ENCODE measurements at regions not wholly inside any gene's neighbourhood (a gene's known extent, or its start where the extent isn't known, plus 50 kb on each side); places are given as distances from the start of the nearest gene placed in this dataset.
"Not testable (repeated sequence)": the region's sequence is repeated elsewhere in the genome, so short reads cannot be mapped to it uniquely, and the experiment has no call there.

DNA sequence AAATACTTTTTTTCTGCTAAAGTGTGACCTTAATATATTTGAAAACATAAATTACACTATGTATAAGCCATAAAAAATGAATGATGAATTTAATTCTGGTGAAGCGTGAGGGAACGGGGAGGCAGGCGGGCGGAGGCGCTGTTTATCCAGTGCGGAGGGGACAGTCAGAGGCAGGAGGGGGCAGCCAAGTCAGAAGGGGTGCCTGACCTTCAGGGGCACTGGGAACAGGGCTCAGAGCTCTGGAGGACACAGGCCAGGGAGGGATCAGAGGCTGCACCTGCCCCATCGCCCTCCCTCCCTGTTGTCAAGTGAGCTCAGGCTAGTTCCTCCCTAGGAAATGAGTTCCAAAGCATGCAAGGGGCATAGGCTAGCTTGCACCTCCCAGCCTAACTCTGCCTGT lies 82.0 kb upstream of the CASZ1 start:
- no peaks in the 10 kb centered on the region for H3K36me3 Mint-ChIP-seq
- intact Hi-C loops (cut with micrococcal nuclease), result no loop called here
- no peak overlapping the region for H3K27ac Mint-ChIP-seq
- H3K4me3 ChIP-seq (ENCODE audit: low read length in 2 of 2), result no peak overlapping the region
- no peaks in the 10 kb centered on the region for H3K9me3 ChIP-seq (ENCODE audit: control insufficient read depth in 1 of 2, low read length in 2 of 2)
- no peak overlapping the region for H3K4me3 Mint-ChIP-seq
- no peaks in the 10 kb centered on the region for H3K4me1 ChIP-seq (ENCODE audit: insufficient read depth, low read length)
- POLR2A ChIA-PET (ENCODE audit: partially characterized antibody), result no interaction called here
- no peaks in the 10 kb centered on the region for H3K4me1 Mint-ChIP-seq
- no peaks in the 10 kb centered on the region for H3K9me3 Mint-ChIP-seq
- H3K36me3 ChIP-seq (ENCODE audit: insufficient read depth, low read length), result no peaks in the 10 kb centered on the region
- no peak for DNase-seq
- CTCF ChIA-PET (ENCODE audit: partially characterized antibody), result interaction anchor here (1.2 to 1.5 kb wide), 2 partner anchors 11 to 31 kb away, joined by 3 read pairs; no protein-coding TSS in a partner anchor
- H3K27me3 ChIP-seq (ENCODE audit: insufficient read depth, low read length), result no peaks in the 10 kb centered on the region
- no peak overlapping the region for H3K27ac ChIP-seq (ENCODE audit: low read depth, low read length)
- H3K27me3 Mint-ChIP-seq, result peaks cover 4 to 7% of the 10 kb centered on the region in 2 donors

- Histone ChIP-seq H3K27ac (ENCODE audit: low read depth, low read length) (no peak overlapping the region), H3K4me3 (ENCODE audit: low read length in 2 of 2) (no peak overlapping the region), H3K27me3 (ENCODE audit: insufficient read depth, low read length) (no peaks in the 10 kb centered on the region), H3K4me1 (ENCODE audit: insufficient read depth, low read length) (no peaks in the 10 kb centered on the region), H3K9me3 (ENCODE audit: control insufficient read depth in 1 of 2, low read length in 2 of 2) (no peaks in the 10 kb centered on the region), H3K36me3 (ENCODE audit: insufficient read depth, low read length) (no peaks in the 10 kb centered on the region)
- intact Hi-C loops (cut with micrococcal nuclease), result no loop called here
- Mint-ChIP-seq H3K27ac (no peak overlapping the region), H3K9me3 (no peaks in the 10 kb centered on the region), H3K4me1 (no peaks in the 10 kb centered on the region), H3K4me3 (no peak overlapping the region), H3K36me3 (no peaks in the 10 kb centered on the region), H3K27me3 (peaks cover 5 to 7% of the 10 kb centered on the region in 2 donors)
- ChIA-PET POLR2A (ENCODE audit: partially characterized antibody) (no interaction called here), CTCF (ENCODE audit: partially characterized antibody) (interaction anchor here (1.3 to 1.5 kb wide), 2 partner anchors 10 to 386 kb away, joined by 3 to 4 read pairs; no protein-coding TSS in a partner anchor)
- DNase-seq, result no peak
Observed at GRCh38 chr1:10880063-10880462, 83.6 kb upstream of the CASZ1 start.

- ChIA-PET CTCF (ENCODE audit: partially characterized antibody) (no interaction called here), POLR2A (ENCODE audit: partially characterized antibody) (no interaction called here)
- no peak for DNase-seq
- intact Hi-C loops (cut with micrococcal nuclease), result no loop called here
- H3K27ac ChIP-seq (ENCODE audit: low read depth, low read length), result no peak overlapping the region
- no peak overlapping the region for H3K4me3 ChIP-seq (ENCODE audit: low read length in 2 of 2)
- H3K9me3 ChIP-seq (ENCODE audit: control insufficient read depth in 1 of 2, low read length in 2 of 2), result no peaks in the 10 kb centered on the region
- Mint-ChIP-seq H3K4me3 (no peak overlapping the region), H3K27ac (no peak overlapping the region), H3K4me1 (no peaks in the 10 kb centered on the region), H3K9me3 (no peaks in the 10 kb centered on the region), H3K36me3 (no peaks in the 10 kb centered on the region), H3K27me3 (peaks cover 5 to 10% of the 10 kb centered on the region in 2 donors)
- H3K4me1 ChIP-seq (ENCODE audit: insufficient read depth, low read length), result no peaks in the 10 kb centered on the region
- no peaks in the 10 kb centered on the region for H3K27me3 ChIP-seq (ENCODE audit: insufficient read depth, low read length)
- no peaks in the 10 kb centered on the region for H3K36me3 ChIP-seq (ENCODE audit: insufficient read depth, low read length)
Observed at GRCh38 chr1:10881046-10881445, 84.6 kb upstream of the CASZ1 start.

DNA sequence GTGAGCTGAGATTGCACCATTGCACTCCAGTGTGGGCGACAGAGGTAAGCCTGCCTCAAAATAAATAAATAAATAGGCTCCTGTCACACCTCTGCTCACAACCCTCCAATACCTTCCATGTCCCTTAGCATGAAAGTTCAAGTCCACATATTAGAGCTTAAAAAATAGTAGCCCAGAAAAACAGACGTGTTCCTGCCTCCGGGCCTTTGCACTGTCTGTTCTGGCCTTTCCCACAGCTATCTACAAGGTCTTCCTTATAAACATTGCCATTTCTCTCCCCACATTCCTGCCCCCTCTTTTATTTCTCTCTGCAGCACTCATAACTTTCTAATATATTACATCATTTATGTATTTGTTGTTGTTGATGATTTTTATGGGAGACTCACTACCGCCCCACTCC lies 85.6 kb upstream of the CASZ1 start:
- no peak overlapping the region for H3K27ac Mint-ChIP-seq
- DNase-seq, result no peak
- Histone ChIP-seq H3K36me3 (ENCODE audit: insufficient read depth, low read length) (no peaks in the 10 kb centered on the region), H3K9me3 (ENCODE audit: control insufficient read depth in 1 of 2, low read length in 2 of 2) (no peaks in the 10 kb centered on the region), H3K4me1 (ENCODE audit: insufficient read depth, low read length) (no peaks in the 10 kb centered on the region), H3K4me3 (ENCODE audit: low read length in 2 of 2) (no peak overlapping the region), H3K27me3 (ENCODE audit: insufficient read depth, low read length) (no peaks in the 10 kb centered on the region), H3K27ac (ENCODE audit: low read depth, low read length) (no peak overlapping the region)
- H3K4me1 Mint-ChIP-seq, result no peaks in the 10 kb centered on the region
- intact Hi-C loops (cut with micrococcal nuclease), result no loop called here
- no peaks in the 10 kb centered on the region for H3K36me3 Mint-ChIP-seq
- ChIA-PET POLR2A (ENCODE audit: partially characterized antibody) (no interaction called here), CTCF (ENCODE audit: partially characterized antibody) (no interaction called here)
- H3K27me3 Mint-ChIP-seq, result peaks cover 9 to 11% of the 10 kb centered on the region in 2 donors
- H3K4me3 Mint-ChIP-seq, result no peak overlapping the region
- H3K9me3 Mint-ChIP-seq, result no peaks in the 10 kb centered on the region

- peaks cover 2 to 10% (median 7%) of the 10 kb centered on the region in 4 donors for H3K4me1 Mint-ChIP-seq
- H3K27me3 ChIP-seq (ENCODE audit: insufficient read depth, low read length); H3K27ac ChIP-seq (ENCODE audit: low read depth, low read length); H3K4me1 ChIP-seq (ENCODE audit: insufficient read depth, low read length); H3K9me3 Mint-ChIP-seq; intact Hi-C loops (cut with micrococcal nuclease); H3K27ac Mint-ChIP-seq; H3K4me3 ChIP-seq (ENCODE audit: low read length in 2 of 2); DNase-seq; POLR2A ChIA-PET (ENCODE audit: partially characterized antibody); CTCF ChIA-PET (ENCODE audit: partially characterized antibody); H3K4me3 Mint-ChIP-seq; H3K9me3 ChIP-seq (ENCODE audit: control insufficient read depth in 1 of 2, low read length in 2 of 2); H3K36me3 ChIP-seq (ENCODE audit: insufficient read depth, low read length); H3K36me3 Mint-ChIP-seq: not testable (repeated sequence)
- H3K27me3 Mint-ChIP-seq, result peaks cover 26 to 29% of the 10 kb centered on the region in 2 donors
Observed at GRCh38 chr1:10887032-10887431, 90.6 kb upstream of the CASZ1 start.

GRCh38 chr1:10888291-10888690 lies 91.8 kb upstream of the CASZ1 start:
- no peaks in the 10 kb centered on the region for H3K4me1 ChIP-seq (ENCODE audit: insufficient read depth, low read length)
- no peaks in the 10 kb centered on the region for H3K9me3 ChIP-seq (ENCODE audit: control insufficient read depth in 1 of 2, low read length in 2 of 2)
- H3K4me1 Mint-ChIP-seq, result peaks cover 2 to 10% (median 7%) of the 10 kb centered on the region in 4 donors
- no peak overlapping the region for H3K27ac ChIP-seq (ENCODE audit: low read depth, low read length)
- H3K27ac Mint-ChIP-seq, result no peak overlapping the region
- intact Hi-C loops (cut with micrococcal nuclease), result no loop called here
- H3K27me3 ChIP-seq (ENCODE audit: insufficient read depth, low read length), result peaks cover 7% of the 10 kb centered on the region
- no peak overlapping the region for H3K4me3 Mint-ChIP-seq
- ChIA-PET POLR2A (ENCODE audit: partially characterized antibody) (no interaction called here), CTCF (ENCODE audit: partially characterized antibody) (no interaction called here)
- no peaks in the 10 kb centered on the region for H3K36me3 Mint-ChIP-seq
- no peak overlapping the region for H3K4me3 ChIP-seq (ENCODE audit: low read length in 2 of 2)
- H3K9me3 Mint-ChIP-seq, result no peaks in the 10 kb centered on the region
- peaks cover 30 to 34% of the 10 kb centered on the region in 2 donors for H3K27me3 Mint-ChIP-seq
- H3K36me3 ChIP-seq (ENCODE audit: insufficient read depth, low read length), result no peaks in the 10 kb centered on the region
- DNase-seq, result no peak

- Histone ChIP-seq H3K9me3 (ENCODE audit: control insufficient read depth in 1 of 2, low read length in 2 of 2) (no peaks in the 10 kb centered on the region), H3K27ac (ENCODE audit: low read depth, low read length) (no peak overlapping the region), H3K36me3 (ENCODE audit: insufficient read depth, low read length) (no peaks in the 10 kb centered on the region), H3K4me3 (ENCODE audit: low read length in 2 of 2) (no peak overlapping the region), H3K4me1 (ENCODE audit: insufficient read depth, low read length) (no peaks in the 10 kb centered on the region), H3K27me3 (ENCODE audit: insufficient read depth, low read length) (peaks cover 7% of the 10 kb centered on the region)
- Mint-ChIP-seq H3K4me3 (peak overlapping the region in 5 of 8 donors; percentile 25 to 62 (median 58)), H3K27me3 (peaks cover 30 to 34% of the 10 kb centered on the region in 2 donors), H3K4me1 (peaks cover 2 to 10% (median 7%) of the 10 kb centered on the region in 4 donors), H3K9me3 (no peaks in the 10 kb centered on the region), H3K27ac (no peak overlapping the region), H3K36me3 (no peaks in the 10 kb centered on the region)
- ChIA-PET POLR2A (ENCODE audit: partially characterized antibody) (no interaction called here), CTCF (ENCODE audit: partially characterized antibody) (interaction anchor here (0.8 to 1.0 kb wide), 2 partner anchors 10 to 53 kb away, joined by 3 read pairs; no protein-coding TSS in a partner anchor)
- DNase-seq, result no peak
- intact Hi-C loops (cut with micrococcal nuclease), result no loop called here
Observed at GRCh38 chr1:10888791-10889649, 92.6 kb upstream of the CASZ1 start.

Measured in CD4-positive, alpha-beta memory T cell (primary cell).